H9 (cell line): ENCODE measurements at regions not wholly inside any gene's neighbourhood (a gene's known extent, or its start where the extent isn't known, plus 50 kb on each side); places are given as distances from the start of the nearest gene placed in this dataset.

ENCODE experiments used
- DNase-seq: peaks from one replicate; pipeline ENCODE4 v3.0.0-alpha.2; 2017
- H2AFZ ChIP-seq: one replicate; pipeline ENCODE4 v1.6.1; 2013; ENCODE audit warnings: mild to moderate bottlenecking, low read length, control low read depth, moderate library complexity
- H2AK5ac ChIP-seq: 2 replicates; pipeline ENCODE4 v1.6.1; 2013; ENCODE audit warnings: low read length, control low read depth, mixed read lengths; ENCODE audit not compliant: insufficient read length
- H2BK120ac ChIP-seq: one replicate; pipeline ENCODE4 v1.6.1; 2013; ENCODE audit warnings: low read depth, mild to moderate bottlenecking, low read length, control low read depth, inconsistent platforms; ENCODE audit not compliant: poor library complexity, severe bottlenecking
- H2BK12ac ChIP-seq: 2 replicates; pipeline ENCODE4 v1.6.1; 2013; ENCODE audit warnings: low read length, control low read depth, mixed read lengths, low read depth; ENCODE audit not compliant: insufficient read length
- H2BK15ac ChIP-seq: 2 replicates; pipeline ENCODE4 v1.6.1; 2013; ENCODE audit warnings: low read depth, low read length, control low read depth
- H2BK20ac ChIP-seq: one replicate; pipeline ENCODE4 v1.6.1; 2013; ENCODE audit warnings: low read depth, mild to moderate bottlenecking, low read length, control low read depth, inconsistent platforms; ENCODE audit not compliant: poor library complexity, severe bottlenecking
- H2BK5ac ChIP-seq: 2 replicates; pipeline ENCODE4 v1.6.1; 2013; ENCODE audit warnings: low read length, control low read depth, mixed read lengths; ENCODE audit not compliant: insufficient read length
- H3K14ac ChIP-seq: 2 replicates; pipeline ENCODE4 v1.6.1; 2013; ENCODE audit warnings: low read length, control low read depth; ENCODE audit not compliant: insufficient read depth
- H3K18ac ChIP-seq: 2 replicates; pipeline ENCODE4 v1.6.1; 2013; ENCODE audit warnings: low read depth, mild to moderate bottlenecking, mixed read lengths, low read length, control low read depth; ENCODE audit not compliant: insufficient read length
- H3K23ac ChIP-seq: 2 replicates; pipeline ENCODE4 v1.6.1; 2013; ENCODE audit warnings: low read length, control low read depth, mixed read lengths, low read depth; ENCODE audit not compliant: insufficient read length
- H3K23me2 ChIP-seq: 2 replicates; pipeline ENCODE4 v1.6.1; 2013; ENCODE audit warnings: low read depth, mild to moderate bottlenecking, mixed read lengths, low read length, control low read depth; ENCODE audit not compliant: insufficient read length, poor library complexity, severe bottlenecking
- H3K27ac ChIP-seq: 2 replicates; pipeline ENCODE4 v1.5.1; 2013; ENCODE audit warnings: low read length, control low read depth, mixed read lengths, low read depth; ENCODE audit not compliant: insufficient read length
- H3K27me3 ChIP-seq: 2 replicates; pipeline ENCODE4 v1.6.1; 2013; ENCODE audit warnings: low read length, control low read depth, inconsistent platforms; ENCODE audit not compliant: insufficient read depth
- H3K4ac ChIP-seq: 2 replicates; pipeline ENCODE4 v1.6.1; 2013; ENCODE audit warnings: low read depth, mild to moderate bottlenecking, control low read depth, inconsistent platforms, low read length, moderate library complexity
- H3K4me1 ChIP-seq: 2 replicates; pipeline ENCODE4 v1.6.1; 2013; ENCODE audit warnings: low read length, control low read depth, inconsistent platforms; ENCODE audit not compliant: insufficient read depth
- H3K4me2 ChIP-seq: 2 replicates; pipeline ENCODE4 v1.6.1; 2013; ENCODE audit warnings: low read length, control low read depth, mixed read lengths; ENCODE audit not compliant: insufficient read length, insufficient read depth
- H3K56ac ChIP-seq: 2 replicates; pipeline ENCODE4 v1.6.1; 2013; ENCODE audit warnings: low read depth, mild to moderate bottlenecking, mixed read lengths, low read length, control low read depth; ENCODE audit not compliant: insufficient read length
- H3K79me1 ChIP-seq: 2 replicates; pipeline ENCODE4 v1.6.1; 2013; ENCODE audit warnings: low read depth, mild to moderate bottlenecking, moderate library complexity, low read length, control low read depth, inconsistent platforms; ENCODE audit not compliant: insufficient read depth, poor library complexity, severe bottlenecking
- H3K79me2 ChIP-seq: 2 replicates; pipeline ENCODE4 v1.6.1; 2013; ENCODE audit warnings: low read length, control low read depth, inconsistent platforms; ENCODE audit not compliant: insufficient read depth
- H3K9ac ChIP-seq: 2 replicates; pipeline ENCODE4 v1.6.1; 2013; ENCODE audit warnings: low read length, control low read depth, mixed read lengths; ENCODE audit not compliant: insufficient read length; ENCODE audit errors: extremely low read depth
- H3K9me3 ChIP-seq: one replicate; pipeline ENCODE4 v1.6.1; 2013; ENCODE audit warnings: low read depth, low read length, inconsistent platforms; ENCODE audit not compliant: control insufficient read depth
- H3T11ph ChIP-seq: one replicate; pipeline ENCODE4 v1.6.1; 2013; ENCODE audit warnings: mild to moderate bottlenecking, low read length, control low read depth, inconsistent platforms
- H4K20me1 ChIP-seq: one replicate; pipeline ENCODE4 v1.6.1; 2013; ENCODE audit not compliant: control insufficient read depth, insufficient read length, insufficient read depth
- H4K5ac ChIP-seq: 2 replicates; pipeline ENCODE4 v1.6.1; 2013; ENCODE audit warnings: low read depth, mild to moderate bottlenecking, mixed read lengths, low read length, control low read depth; ENCODE audit not compliant: insufficient read length
- H4K8ac ChIP-seq: replicated peaks from 2 replicates; pipeline ENCODE4 v1.6.1; 2013; ENCODE audit warnings: low read length, control low read depth, mixed read lengths, low read depth; ENCODE audit not compliant: insufficient read length
- H4K91ac ChIP-seq: 2 replicates; pipeline ENCODE4 v1.6.1; 2013; ENCODE audit warnings: low read depth, mild to moderate bottlenecking, moderate library complexity, mixed read lengths, low read length, control low read depth; ENCODE audit not compliant: insufficient read length
- H3K27ac Mint-ChIP-seq, 3 experiments: 2 replicates in 2 of 3; 3 replicates in 1 of 3; pipeline ENCODE4 v1.8.0; 2020 to 2021; ENCODE audit warnings: mixed read lengths in 3 of 3, mild to moderate bottlenecking in 1 of 3, moderate library complexity in 1 of 3
- H3K27me3 Mint-ChIP-seq: 2 replicates; pipeline ENCODE4 v1.8.0; 2021; ENCODE audit warnings: low read depth, mild to moderate bottlenecking, moderate library complexity, mixed read lengths
- H3K36me3 Mint-ChIP-seq, 3 experiments: 2 replicates in 2 of 3; 3 replicates in 1 of 3; pipeline ENCODE4 v1.8.0; 2020 to 2021; ENCODE audit warnings: low read depth in 3 of 3, mixed read lengths in 3 of 3; ENCODE audit not compliant: insufficient read depth in 1 of 3
- H3K4me1 Mint-ChIP-seq, 2 experiments: 2 replicates each; pipeline ENCODE4 v1.8.0; 2020; ENCODE audit warnings: mixed read lengths in 2 of 2
- H3K4me3 Mint-ChIP-seq, 2 experiments: 2 replicates in 1 of 2; 3 replicates in 1 of 2; pipeline ENCODE4 v1.8.0; 2020 to 2021; ENCODE audit warnings: mild to moderate bottlenecking in 2 of 2, mixed read lengths in 2 of 2, moderate library complexity in 1 of 2
- H3K9me3 Mint-ChIP-seq, 2 experiments: 2 replicates in 1 of 2; 3 replicates in 1 of 2; pipeline ENCODE4 v1.8.0; 2020; ENCODE audit warnings: mild to moderate bottlenecking in 2 of 2, mixed read lengths in 2 of 2, moderate library complexity in 1 of 2
- WGBS: extraction: QIAGEN DNeasy Blood & Tissue Kit; methylation state at CpG from one replicate; pipeline ENCODE4 v1.1.7; 2013; ENCODE audit warnings: missing lambda C conversion rate, low lambda C conversion rate, mixed read lengths; ENCODE audit not compliant: insufficient read length; ENCODE audit errors: extremely low coverage; 5-methylcytosine and 5-hydroxymethylcytosine counted together
- TF ChIP-seq, protein P1 (sequence below): fragments of 200-600 bp; sonication (generic); conservative IDR thresholded peaks from 3 replicates; pipeline ENCODE4 v1.8.0; 2021; ENCODE audit warnings: antibody characterized with exemption, mild to moderate bottlenecking

DNA sequence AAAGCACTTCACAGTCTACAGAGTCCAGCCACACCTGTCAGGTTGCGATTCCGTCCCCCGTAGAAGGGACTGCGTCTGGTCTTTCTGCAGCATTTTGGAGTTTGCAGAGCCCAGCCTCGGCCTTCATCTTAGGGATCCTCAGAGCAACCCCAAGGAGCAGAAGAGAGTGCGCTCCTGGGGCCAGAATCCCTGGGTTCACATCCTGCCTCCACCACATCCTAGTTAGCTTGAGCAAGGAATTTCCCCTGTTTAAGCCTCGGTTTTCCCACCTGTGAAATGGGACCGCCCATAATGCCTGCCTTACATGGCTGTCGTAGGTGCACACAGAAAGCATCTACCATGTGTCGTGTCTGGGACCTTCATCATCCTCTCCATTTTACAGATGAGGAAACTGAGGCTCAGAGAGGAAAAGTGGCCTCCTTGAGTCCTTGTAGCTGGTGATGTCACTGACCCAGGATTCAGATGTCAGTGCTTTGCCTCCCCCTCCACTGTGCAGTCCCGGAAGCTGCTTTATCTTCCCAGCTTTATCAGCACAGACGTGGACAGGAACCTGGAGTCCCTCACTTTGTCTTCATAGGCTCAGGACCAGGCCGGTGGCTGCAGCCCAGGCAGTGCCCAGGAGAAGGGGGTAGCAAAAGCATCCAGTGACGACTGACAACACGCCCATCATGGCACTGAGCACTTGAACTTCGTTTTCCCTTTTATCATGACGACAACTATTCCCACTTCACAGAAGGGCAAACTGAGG is 438.5 kb downstream of the MATN1 start:
- H3K9ac ChIP-seq, result no peak overlapping the region
- no peak overlapping the region for H2AK5ac ChIP-seq
- H2AFZ ChIP-seq, result no peak overlapping the region
- no peak for DNase-seq
- no peaks in the 10 kb centered on the region for H3K27me3 ChIP-seq
- H4K5ac ChIP-seq, result no peak overlapping the region
- no peak overlapping the region for H3K27ac ChIP-seq
- H4K20me1 ChIP-seq, result no peaks in the 10 kb centered on the region
- no peak overlapping the region for H4K8ac ChIP-seq
- H3K36me3 Mint-ChIP-seq, result no peaks in the 10 kb centered on the region
- no peak overlapping the region for H3K56ac ChIP-seq
- no peaks in the 10 kb centered on the region; a peak in 1 of 5 replicates for H3K9me3 Mint-ChIP-seq
- no peak overlapping the region for H2BK20ac ChIP-seq
- TF ChIP-seq, protein P1, sequence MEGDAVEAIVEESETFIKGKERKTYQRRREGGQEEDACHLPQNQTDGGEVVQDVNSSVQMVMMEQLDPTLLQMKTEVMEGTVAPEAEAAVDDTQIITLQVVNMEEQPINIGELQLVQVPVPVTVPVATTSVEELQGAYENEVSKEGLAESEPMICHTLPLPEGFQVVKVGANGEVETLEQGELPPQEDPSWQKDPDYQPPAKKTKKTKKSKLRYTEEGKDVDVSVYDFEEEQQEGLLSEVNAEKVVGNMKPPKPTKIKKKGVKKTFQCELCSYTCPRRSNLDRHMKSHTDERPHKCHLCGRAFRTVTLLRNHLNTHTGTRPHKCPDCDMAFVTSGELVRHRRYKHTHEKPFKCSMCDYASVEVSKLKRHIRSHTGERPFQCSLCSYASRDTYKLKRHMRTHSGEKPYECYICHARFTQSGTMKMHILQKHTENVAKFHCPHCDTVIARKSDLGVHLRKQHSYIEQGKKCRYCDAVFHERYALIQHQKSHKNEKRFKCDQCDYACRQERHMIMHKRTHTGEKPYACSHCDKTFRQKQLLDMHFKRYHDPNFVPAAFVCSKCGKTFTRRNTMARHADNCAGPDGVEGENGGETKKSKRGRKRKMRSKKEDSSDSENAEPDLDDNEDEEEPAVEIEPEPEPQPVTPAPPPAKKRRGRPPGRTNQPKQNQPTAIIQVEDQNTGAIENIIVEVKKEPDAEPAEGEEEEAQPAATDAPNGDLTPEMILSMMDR, result no peak
- no peak overlapping the region for H2BK120ac ChIP-seq
- no CpG with 5 or more reads among the region's 17 CpGs for WGBS
- no peak overlapping the region for H3K4me3 Mint-ChIP-seq
- H3K4me1 Mint-ChIP-seq, result no peaks in the 10 kb centered on the region
- H2BK12ac ChIP-seq, result no peak overlapping the region
- H4K91ac ChIP-seq, result no peak overlapping the region
- H3K4me2 ChIP-seq, result no peak overlapping the region
- H3K4ac ChIP-seq, result no peak overlapping the region
- H3K23me2 ChIP-seq, result no peaks in the 10 kb centered on the region
- H3K18ac ChIP-seq, result no peak overlapping the region
- no peak overlapping the region for H3T11ph ChIP-seq
- no peaks in the 10 kb centered on the region for H3K79me1 ChIP-seq
- no peaks in the 10 kb centered on the region for H3K79me2 ChIP-seq
- H3K27me3 Mint-ChIP-seq, result peaks cover 4% of the 10 kb centered on the region; the same call in 1 of the 2 replicates
- no peak overlapping the region for H2BK5ac ChIP-seq
- H2BK15ac ChIP-seq, result no peak overlapping the region
- H3K9me3 ChIP-seq, result no peaks in the 10 kb centered on the region
- no peak overlapping the region for H3K27ac Mint-ChIP-seq
- H3K4me1 ChIP-seq, result no peaks in the 10 kb centered on the region
- no peak overlapping the region for H3K14ac ChIP-seq
- H3K23ac ChIP-seq, result no peak overlapping the region
